ENCODE measurements at regions not wholly inside any gene's neighbourhood (a gene's known extent, or its start where the extent isn't known, plus 50 kb on each side); places are given as distances from the start of the nearest gene placed in this dataset.
"Not testable (repeated sequence)": the region's sequence is repeated elsewhere in the genome, so short reads cannot be mapped to it uniquely, and the experiment has no call there.

DNA sequence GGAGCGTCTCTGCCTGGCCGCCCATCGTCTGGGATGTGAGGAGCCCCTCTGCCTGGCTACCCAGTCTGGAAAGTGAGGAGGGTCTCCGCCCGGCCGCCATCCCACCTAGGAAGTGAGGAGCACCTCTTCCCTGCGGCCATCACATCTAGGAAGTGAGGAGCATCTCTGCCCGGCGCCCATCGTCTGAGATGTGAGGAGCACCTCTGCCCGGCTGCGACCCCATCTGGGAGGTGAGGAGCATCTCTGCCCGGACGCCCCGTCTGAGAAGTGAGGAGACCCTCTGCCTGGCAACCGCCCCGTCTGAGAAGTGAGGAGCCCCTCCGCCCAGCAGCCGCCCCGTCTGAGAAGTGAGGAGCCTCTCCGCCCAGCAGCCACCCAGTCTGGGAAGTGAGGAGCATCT lies 84.5 kb downstream of the IDS start:
- not testable (repeated sequence) for H3K36me3 Mint-ChIP-seq, H3K9me3 Mint-ChIP-seq, H3K4me1 Mint-ChIP-seq, ATAC-seq, H3K4me3 Mint-ChIP-seq, H3K27ac Mint-ChIP-seq, H3K27me3 Mint-ChIP-seq

DNA sequence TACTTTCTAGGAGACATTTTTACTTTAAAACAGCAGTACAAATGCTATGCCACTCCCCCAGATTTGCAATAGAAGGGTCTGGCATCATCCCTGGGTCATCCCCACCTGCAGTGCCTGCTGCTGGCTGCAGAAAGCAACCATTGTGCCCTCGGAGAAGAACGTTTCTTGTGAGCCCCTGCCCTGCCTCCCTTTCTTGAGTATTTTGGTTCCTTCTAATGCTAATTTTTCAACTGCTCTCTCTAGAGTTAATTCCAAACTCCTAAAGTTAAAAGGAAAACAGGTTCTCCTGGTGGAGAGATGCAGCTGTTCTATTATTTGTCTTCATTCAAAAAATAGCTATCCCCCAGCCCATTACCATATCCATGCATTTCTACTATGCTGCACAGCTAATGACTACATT lies 107.1 kb downstream of the IDS start:
- no peaks in the 10 kb centered on the region for H3K4me1 Mint-ChIP-seq

DNA sequence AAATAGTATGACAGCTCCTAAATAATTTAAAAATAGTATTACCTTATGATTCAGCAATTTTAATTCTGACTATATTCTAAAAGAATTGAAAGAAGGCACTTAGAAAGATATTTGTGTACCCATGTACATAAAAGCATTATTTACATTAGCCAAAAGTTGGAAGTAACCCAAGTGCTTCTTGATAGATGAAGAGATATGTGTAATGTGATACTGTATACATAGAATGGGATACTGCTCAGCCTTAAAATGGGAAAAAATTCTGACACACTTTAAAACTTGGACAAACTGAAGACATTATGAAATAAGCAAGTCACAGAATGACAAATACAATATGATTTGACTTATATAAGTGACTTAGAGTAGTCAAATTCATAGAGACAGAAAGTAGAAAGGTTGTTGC lies 112.2 kb downstream of the IDS start:
- no peaks in the 10 kb centered on the region for H3K9me3 Mint-ChIP-seq
- H3K4me3 Mint-ChIP-seq, result no peak overlapping the region
- no peaks in the 10 kb centered on the region for H3K36me3 Mint-ChIP-seq
- H3K4me1 Mint-ChIP-seq, result no peaks in the 10 kb centered on the region
- no peak for ATAC-seq
- no peaks in the 10 kb centered on the region for H3K27me3 Mint-ChIP-seq
- no peak overlapping the region for H3K27ac Mint-ChIP-seq

More for the DNA sequence above, 107.1 kb downstream of the IDS start:
- no peak overlapping the region for H3K27ac Mint-ChIP-seq
- no peaks in the 10 kb centered on the region for H3K27me3 Mint-ChIP-seq
- H3K36me3 Mint-ChIP-seq, result no peaks in the 10 kb centered on the region
- ATAC-seq, result no peak
- no peak overlapping the region for H3K4me3 Mint-ChIP-seq
- H3K9me3 Mint-ChIP-seq, result no peaks in the 10 kb centered on the region

DNA sequence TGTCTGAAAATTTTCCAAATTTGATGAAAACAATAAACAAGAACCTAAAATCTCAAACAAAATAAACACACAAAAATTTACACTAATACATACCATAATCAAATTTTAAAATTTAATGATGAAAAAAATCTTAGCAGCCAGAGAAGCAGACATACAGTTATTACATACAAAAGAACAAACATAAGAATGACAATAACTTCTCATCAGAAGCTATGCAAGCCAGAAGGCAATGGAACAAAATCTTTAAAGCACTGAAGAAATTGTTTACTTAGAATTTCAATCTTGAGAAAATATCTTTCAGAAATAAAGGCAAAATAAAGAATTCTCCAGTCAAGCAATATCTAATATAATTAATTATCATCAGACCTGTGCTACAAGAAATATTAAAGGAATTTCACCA lies 121.3 kb downstream of the IDS start:
- no peak overlapping the region for H3K4me3 Mint-ChIP-seq
- no peak overlapping the region for H3K27ac Mint-ChIP-seq
- peaks cover 2% of the 10 kb centered on the region for H3K9me3 Mint-ChIP-seq
- ATAC-seq, result no peak
- H3K27me3 Mint-ChIP-seq, result no peaks in the 10 kb centered on the region
- no peaks in the 10 kb centered on the region for H3K4me1 Mint-ChIP-seq
- no peaks in the 10 kb centered on the region for H3K36me3 Mint-ChIP-seq

DNA sequence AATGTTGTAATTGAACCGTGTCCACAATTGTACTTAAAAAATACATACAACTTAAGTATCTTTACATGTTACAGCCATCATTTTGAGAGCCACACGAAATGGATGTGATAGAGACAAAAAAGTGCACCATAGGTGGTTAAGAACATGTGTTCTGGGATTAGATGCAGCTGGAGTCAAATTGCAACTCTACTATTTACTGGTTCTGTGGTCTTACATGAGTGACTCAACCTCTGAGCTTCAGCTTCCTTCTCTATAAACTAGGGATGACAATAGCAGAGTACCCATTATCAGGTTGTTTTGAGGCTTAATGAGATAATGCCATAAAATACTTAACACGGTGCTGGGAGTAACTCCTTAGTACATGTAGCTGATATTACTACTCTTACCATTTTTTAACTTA lies 130.4 kb downstream of the IDS start:
- no peaks in the 10 kb centered on the region for H3K36me3 Mint-ChIP-seq
- H3K27me3 Mint-ChIP-seq, result no peaks in the 10 kb centered on the region
- H3K9me3 Mint-ChIP-seq, result no peaks in the 10 kb centered on the region
- H3K27ac Mint-ChIP-seq, result no peak overlapping the region
- H3K4me3 Mint-ChIP-seq, result no peak overlapping the region
- no peak for ATAC-seq
- no peaks in the 10 kb centered on the region for H3K4me1 Mint-ChIP-seq

DNA sequence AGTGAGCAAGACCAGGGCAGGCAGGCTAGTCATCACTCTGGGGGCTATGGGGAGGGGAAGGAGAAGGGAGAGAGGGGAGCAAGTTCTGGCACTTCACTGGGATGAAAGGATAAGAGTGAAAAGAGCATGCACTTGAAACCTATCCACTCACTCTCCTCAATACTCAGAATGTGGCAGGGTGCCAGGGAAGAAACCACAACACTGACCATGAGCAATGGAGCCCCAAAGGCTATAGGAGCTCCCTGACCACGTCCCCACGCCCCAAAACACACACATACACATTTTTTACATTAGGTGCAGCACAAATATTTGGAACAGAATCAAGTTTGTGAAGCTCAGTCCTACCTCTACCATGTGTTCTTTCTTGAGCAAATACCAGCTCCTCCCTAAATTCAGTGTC lies 132.2 kb downstream of the IDS start:
- Mint-ChIP-seq H3K36me3 (no peaks in the 10 kb centered on the region), H3K4me3 (no peak overlapping the region), H3K9me3 (peaks cover 3% of the 10 kb centered on the region), H3K4me1 (no peaks in the 10 kb centered on the region), H3K27ac (no peak overlapping the region), H3K27me3 (no peaks in the 10 kb centered on the region)
- no peak for ATAC-seq

DNA sequence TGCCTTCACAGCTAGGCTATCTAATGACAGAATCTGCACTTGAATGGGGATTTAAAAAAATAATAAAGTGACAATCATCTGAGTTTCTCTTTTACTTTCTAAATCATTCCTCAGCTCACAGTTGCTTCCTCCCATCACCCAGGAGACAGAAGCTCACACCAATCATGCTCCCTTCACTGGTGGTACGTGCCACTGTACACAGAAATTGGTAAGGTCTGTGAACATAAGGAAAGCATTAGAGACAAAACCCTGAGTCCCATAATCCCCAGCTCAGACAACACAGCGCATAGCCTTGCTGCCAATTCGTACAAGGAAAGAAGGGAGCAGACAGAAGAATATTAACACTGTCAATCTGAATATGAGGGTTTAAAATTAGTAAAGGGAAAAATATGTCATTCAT lies 133.1 kb downstream of the IDS start:
- Mint-ChIP-seq H3K27ac (no peak overlapping the region), H3K9me3 (peaks cover 3% of the 10 kb centered on the region), H3K4me3 (no peak overlapping the region), H3K27me3 (no peaks in the 10 kb centered on the region), H3K4me1 (no peaks in the 10 kb centered on the region), H3K36me3 (no peaks in the 10 kb centered on the region)
- ATAC-seq, result no peak

DNA sequence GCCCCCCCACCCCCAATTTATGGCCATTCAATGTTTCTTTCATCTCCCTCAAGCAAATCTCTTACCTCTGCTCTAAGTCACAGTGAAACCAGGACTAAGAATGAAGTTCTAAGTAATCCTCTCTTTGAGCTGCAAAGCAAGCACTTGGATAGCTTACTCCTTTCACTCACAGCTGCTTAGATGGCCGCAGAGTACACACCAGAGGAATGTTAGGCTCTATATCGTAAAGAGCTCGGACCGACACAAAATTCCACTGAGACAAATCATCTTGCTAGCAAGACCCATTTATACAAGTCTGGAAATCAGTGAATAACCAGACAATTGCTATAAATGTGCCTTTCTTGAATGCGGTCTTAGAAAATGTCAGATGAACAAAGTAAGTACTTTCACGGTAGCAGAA lies 135.0 kb downstream of the IDS start:
- H3K27me3 Mint-ChIP-seq, result no peaks in the 10 kb centered on the region
- no peak for ATAC-seq
- H3K4me1 Mint-ChIP-seq, result no peaks in the 10 kb centered on the region

DNA sequence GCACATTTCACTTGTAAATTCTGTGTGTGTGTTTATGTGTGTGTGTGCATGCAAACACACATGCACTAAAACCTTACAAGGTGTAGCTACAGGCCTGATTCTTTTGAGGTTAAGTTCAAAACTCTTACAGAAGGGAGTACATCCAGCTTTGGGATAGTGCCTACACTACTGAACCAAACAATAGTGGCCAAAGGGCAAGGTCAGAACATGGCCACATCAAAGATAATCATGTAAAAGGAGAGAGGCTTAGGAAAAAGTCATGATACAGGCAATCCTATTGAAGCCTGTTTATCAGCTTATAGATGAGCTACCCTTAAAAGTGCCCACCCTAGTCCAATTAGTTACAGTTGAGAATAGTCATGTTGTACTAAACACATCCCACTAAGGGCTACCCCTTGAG lies 139.6 kb downstream of the IDS start:
- no peak for ATAC-seq
- Mint-ChIP-seq H3K36me3 (no peaks in the 10 kb centered on the region), H3K4me3 (no peak overlapping the region), H3K27ac (no peak overlapping the region), H3K9me3 (peaks cover 3% of the 10 kb centered on the region), H3K27me3 (no peaks in the 10 kb centered on the region), H3K4me1 (no peaks in the 10 kb centered on the region)

More for the DNA sequence above, 135.0 kb downstream of the IDS start:
- Mint-ChIP-seq H3K4me3 (no peak overlapping the region), H3K36me3 (no peaks in the 10 kb centered on the region), H3K27ac (no peak overlapping the region), H3K9me3 (peaks cover 3% of the 10 kb centered on the region)

DNA sequence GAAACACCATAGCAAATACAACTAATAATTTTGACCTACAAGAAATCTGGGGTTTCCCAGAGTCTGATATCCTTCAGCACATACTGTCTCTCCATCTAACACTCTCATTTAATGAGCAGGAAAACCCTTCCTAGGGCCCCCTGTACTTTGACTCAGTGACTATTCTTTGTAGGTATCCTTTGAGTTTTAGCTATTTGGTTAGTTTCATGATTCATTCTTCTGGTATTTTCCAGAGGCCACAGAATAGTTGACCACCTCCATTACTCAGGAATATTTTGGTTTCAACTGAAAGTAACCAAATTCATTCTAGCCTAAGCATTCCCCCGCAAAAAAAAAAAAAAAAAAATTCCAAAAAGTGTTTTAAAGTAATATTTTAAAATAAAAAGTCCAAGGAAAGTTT lies 140.0 kb downstream of the IDS start:
- Mint-ChIP-seq H3K36me3 (no peaks in the 10 kb centered on the region), H3K27ac (no peak overlapping the region), H3K4me3 (no peak overlapping the region), H3K27me3 (no peaks in the 10 kb centered on the region), H3K9me3 (peaks cover 3% of the 10 kb centered on the region), H3K4me1 (no peaks in the 10 kb centered on the region)
- ATAC-seq, result no peak

DNA sequence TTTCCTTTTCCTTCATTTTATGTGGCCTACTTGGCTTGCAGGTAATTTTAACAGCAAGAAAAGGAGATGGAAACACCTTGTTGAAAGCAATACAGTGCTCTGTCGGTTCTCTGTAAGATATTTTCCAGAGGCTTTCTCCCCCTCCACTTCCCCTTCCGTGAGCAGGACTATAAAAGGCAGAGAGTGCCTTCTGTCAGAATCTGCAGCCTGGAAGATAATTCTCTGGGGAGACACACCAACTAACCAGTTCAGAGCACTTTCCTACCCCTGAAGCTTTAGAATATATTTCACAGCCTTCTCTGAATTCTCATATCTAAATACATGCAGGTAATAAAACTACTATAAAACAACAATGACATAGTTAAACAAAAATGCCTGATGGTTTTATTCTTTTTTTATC lies 141.1 kb downstream of the IDS start:
- no peak for ATAC-seq
- H3K27me3 Mint-ChIP-seq, result no peaks in the 10 kb centered on the region
- H3K36me3 Mint-ChIP-seq, result no peaks in the 10 kb centered on the region
- H3K4me3 Mint-ChIP-seq, result no peak overlapping the region
- peaks cover 2% of the 10 kb centered on the region for H3K9me3 Mint-ChIP-seq
- H3K27ac Mint-ChIP-seq, result no peak overlapping the region
- H3K4me1 Mint-ChIP-seq, result no peaks in the 10 kb centered on the region

DNA sequence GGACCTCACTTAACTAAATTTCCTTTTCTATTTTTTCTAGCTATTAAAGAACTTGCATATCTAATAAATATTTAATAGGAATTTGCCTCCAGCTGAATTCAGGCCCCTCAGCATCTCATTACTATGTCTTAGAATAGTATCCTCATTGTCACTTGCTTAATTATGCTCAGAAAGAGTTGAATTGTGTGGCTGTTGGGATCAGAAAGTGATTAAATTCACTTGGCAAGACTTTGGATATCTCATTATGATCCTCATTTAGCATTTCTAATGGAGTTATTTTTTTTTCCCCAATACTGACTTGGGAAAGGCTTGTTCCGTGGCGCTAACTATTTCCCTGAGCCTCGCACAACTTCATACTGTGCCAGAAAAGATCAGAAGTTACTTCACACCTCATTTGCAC lies 158.8 kb downstream of the IDS start:
- no peak overlapping the region for H3K27ac Mint-ChIP-seq
- no peak for ATAC-seq
- no peaks in the 10 kb centered on the region for H3K36me3 Mint-ChIP-seq
- H3K4me1 Mint-ChIP-seq, result no peaks in the 10 kb centered on the region
- H3K4me3 Mint-ChIP-seq, result no peak overlapping the region
- H3K27me3 Mint-ChIP-seq, result no peaks in the 10 kb centered on the region
- H3K9me3 Mint-ChIP-seq, result no peaks in the 10 kb centered on the region

DNA sequence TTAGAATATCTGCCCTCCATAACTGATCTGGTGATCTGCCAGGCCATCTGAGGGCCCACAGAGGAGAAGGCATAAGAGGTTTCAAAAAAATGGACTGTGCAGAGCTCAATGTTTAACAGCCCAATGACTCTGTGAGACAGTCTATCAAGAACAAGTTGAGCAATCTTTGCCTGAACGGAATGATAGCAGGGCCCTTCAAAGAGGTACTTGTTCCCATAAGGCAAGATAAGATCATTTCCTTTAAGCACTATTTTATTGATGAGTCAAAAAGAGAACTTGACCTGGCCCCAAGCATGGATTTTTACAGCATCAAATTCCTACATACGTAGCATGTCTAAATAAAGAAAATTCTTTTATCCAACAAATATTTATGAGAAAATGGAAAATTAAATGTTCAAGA lies 182.8 kb downstream of the IDS start:
- Mint-ChIP-seq H3K4me1 (no peaks in the 10 kb centered on the region), H3K4me3 (no peak overlapping the region), H3K9me3 (no peaks in the 10 kb centered on the region), H3K36me3 (no peaks in the 10 kb centered on the region), H3K27me3 (no peaks in the 10 kb centered on the region), H3K27ac (no peak overlapping the region)
- ATAC-seq, result no peak

DNA sequence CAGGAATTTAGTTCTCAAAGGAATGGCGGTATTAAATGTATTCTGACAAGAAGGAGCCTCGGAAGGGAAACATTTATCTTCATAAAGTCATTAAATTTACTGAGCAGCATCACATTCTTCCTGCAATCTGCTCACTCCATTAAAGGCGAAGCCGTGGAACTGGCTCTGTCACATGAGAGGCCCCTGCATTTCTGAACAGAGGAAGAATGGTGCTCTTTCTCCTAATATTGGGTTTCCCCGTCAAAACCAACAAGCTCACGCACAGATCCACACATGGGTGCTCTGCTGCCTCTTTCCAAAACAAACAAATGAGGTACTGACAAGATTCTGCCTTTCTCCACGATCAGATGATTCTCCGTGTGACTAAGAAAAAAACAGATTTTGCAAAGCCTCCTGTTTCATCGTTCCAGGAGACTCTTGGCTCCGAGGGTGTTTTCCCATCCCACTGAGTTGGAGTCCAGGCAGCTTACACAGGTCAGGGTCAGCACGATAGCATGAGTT lies 191.2 kb downstream of the IDS start:
- no peaks in the 10 kb centered on the region for H3K4me1 Mint-ChIP-seq
- no peaks in the 10 kb centered on the region for H3K36me3 Mint-ChIP-seq
- no peaks in the 10 kb centered on the region for H3K9me3 Mint-ChIP-seq
- H3K4me3 Mint-ChIP-seq, result no peak overlapping the region
- ATAC-seq, result no peak
- peaks cover 11% of the 10 kb centered on the region for H3K27me3 Mint-ChIP-seq
- H3K27ac Mint-ChIP-seq, result no peak overlapping the region

DNA sequence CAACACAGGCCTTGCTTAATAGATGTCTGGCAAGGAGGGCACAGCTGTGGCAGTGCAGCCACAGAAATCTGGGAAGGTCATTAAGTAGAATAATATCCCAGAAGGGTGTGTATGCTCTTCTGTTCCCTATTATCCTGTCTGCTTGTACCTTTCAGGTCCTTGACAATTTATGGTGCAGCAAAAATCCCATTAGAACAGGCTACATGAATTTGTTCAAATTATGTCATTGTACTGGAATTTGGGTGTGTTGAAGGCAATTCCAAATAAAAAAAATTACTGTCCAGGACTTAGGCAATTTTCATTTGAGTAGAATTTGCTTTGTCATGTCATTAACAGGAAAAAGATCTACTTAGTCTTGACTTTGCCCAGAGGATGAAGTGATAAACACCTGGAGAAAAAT lies 192.1 kb downstream of the IDS start:
- no peak for ATAC-seq
- H3K27me3 Mint-ChIP-seq, result peaks cover 11% of the 10 kb centered on the region
- no peak overlapping the region for H3K4me3 Mint-ChIP-seq
- H3K4me1 Mint-ChIP-seq, result no peaks in the 10 kb centered on the region
- H3K36me3 Mint-ChIP-seq, result no peaks in the 10 kb centered on the region
- no peaks in the 10 kb centered on the region for H3K9me3 Mint-ChIP-seq
- H3K27ac Mint-ChIP-seq, result no peak overlapping the region

DNA sequence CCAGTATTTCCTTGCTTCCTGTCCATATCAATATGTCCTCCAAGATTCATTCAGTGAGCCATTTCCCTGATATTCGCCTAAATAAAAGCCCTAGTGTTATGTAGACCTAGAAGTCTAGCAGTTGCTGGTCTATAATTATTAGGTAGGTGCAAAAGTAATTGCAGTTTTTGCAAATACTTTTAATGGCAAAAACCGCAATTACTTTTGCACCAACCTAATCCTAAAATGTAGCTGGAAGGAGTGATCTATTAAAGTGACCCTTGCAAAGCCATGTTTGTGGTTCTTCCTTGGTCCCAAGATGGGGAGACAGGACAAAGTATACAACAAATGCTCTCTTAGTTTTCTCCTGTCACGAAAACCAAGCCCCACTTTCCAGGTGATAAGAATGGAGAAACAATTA lies 193.0 kb downstream of the IDS start:
- H3K27me3 Mint-ChIP-seq, result peaks cover 9% of the 10 kb centered on the region
- H3K4me3 Mint-ChIP-seq, result no peak overlapping the region
- no peak for ATAC-seq
- no peaks in the 10 kb centered on the region for H3K4me1 Mint-ChIP-seq
- H3K36me3 Mint-ChIP-seq, result no peaks in the 10 kb centered on the region
- H3K9me3 Mint-ChIP-seq, result no peaks in the 10 kb centered on the region
- no peak overlapping the region for H3K27ac Mint-ChIP-seq

DNA sequence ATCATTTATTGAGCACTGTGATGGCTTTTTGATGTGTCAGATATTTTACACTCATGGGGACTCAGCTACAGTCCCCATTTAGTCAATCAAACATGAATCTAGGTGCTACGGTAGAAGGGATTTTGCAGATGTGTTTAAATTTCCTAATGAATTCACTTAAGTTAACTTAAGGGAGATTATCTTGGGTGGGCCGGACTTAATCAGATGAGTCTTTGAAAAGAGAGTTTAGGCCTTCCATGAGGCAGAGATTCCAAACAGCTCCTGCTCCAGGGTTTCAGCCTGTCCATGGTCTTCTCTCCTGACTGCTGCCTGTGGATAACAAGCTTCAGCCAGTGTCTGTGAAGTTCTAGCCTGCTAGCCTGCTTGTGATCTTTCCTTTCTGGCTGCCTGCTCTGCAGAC lies 202.4 kb downstream of the IDS start:
- Mint-ChIP-seq H3K27ac (no peak overlapping the region), H3K27me3 (no peaks in the 10 kb centered on the region), H3K36me3 (no peaks in the 10 kb centered on the region), H3K4me1 (no peaks in the 10 kb centered on the region), H3K9me3 (no peaks in the 10 kb centered on the region), H3K4me3 (no peak overlapping the region)
- ATAC-seq, result no peak
